ENCODE measurements at regions not wholly inside any gene's neighbourhood (a gene's known extent, or its start where the extent isn't known, plus 50 kb on each side); places are given as distances from the start of the nearest gene placed in this dataset.

GRCh38 chr11:80443177-80443576, 1002.3 kb upstream of the TENM4 start:
- intact Hi-C loops (cut with micrococcal nuclease), result no loop called here
- no peak overlapping the region for H3K4me2 ChIP-seq (ENCODE audit: insufficient read depth, low read length)
- H3K4me3 ChIP-seq (replicated peaks in 1 of 3; ENCODE audit: insufficient read depth in 1 of 3, low read depth in 1 of 3, low read length in 3 of 3), result no peak overlapping the region
- POLR2A ChIA-PET, result no interaction called here
- H4K20me1 ChIP-seq (replicated peaks; ENCODE audit: control insufficient read depth, extremely low read depth, insufficient read depth, low read length), result no peaks in the 10 kb centered on the region
- no peaks in the 10 kb centered on the region for H3K36me3 ChIP-seq (ENCODE audit: control insufficient read depth in 2 of 2, extremely low read depth in 1 of 2, insufficient read depth in 2 of 2, low read length in 2 of 2)
- H3K79me2 ChIP-seq (ENCODE audit: control insufficient read depth, insufficient read depth, low read length), result no peaks in the 10 kb centered on the region
- dilution Hi-C loops (cut with MboI; ENCODE audit: extremely low pct_ligation_motif_present, low sequenced_read_pairs), result no loop called here
- no peaks in the 10 kb centered on the region for H3K27me3 ChIP-seq (ENCODE audit: control insufficient read depth in 2 of 2, insufficient read depth in 2 of 2, low read length in 2 of 2)
- BruUV-seq (replicated peaks), result no TSS peak
- peak overlapping the region; percentile 29 for H3K27ac ChIP-seq (ENCODE audit: insufficient read depth, low read depth, low read length)
- peaks cover 27% of the 10 kb centered on the region for H3K4me1 ChIP-seq (ENCODE audit: control insufficient read depth, extremely low read depth, insufficient read depth, low read length)
- TF ChIP-seq GATA2 (IDR thresholded peaks at IDR 0.05; ENCODE audit: insufficient read depth, insufficient read length, low read depth, low read length) (peak; percentile 49), MYC (IDR thresholded peaks at IDR 0.05; ENCODE audit: low read depth, low read length) (no peak), JUN (IDR thresholded peaks at IDR 0.05; ENCODE audit: borderline replicate concordance, insufficient read depth, insufficient read length, low read depth) (peak; percentile 29)
- FAIRE-seq, result no peak
- H3K9ac ChIP-seq (replicated peaks; ENCODE audit: extremely low read depth, insufficient read depth, low read length), result no peak overlapping the region
- DNase-seq (ENCODE audit: low read depth, low spot score), result peak; percentile 43
- no peaks in the 10 kb centered on the region for H3K9me1 ChIP-seq (replicated peaks; ENCODE audit: control insufficient read depth, extremely low read depth, insufficient read depth, low read length)
- H3K9me3 ChIP-seq (replicated peaks; ENCODE audit: control insufficient read depth, insufficient read depth, low read length), result no peaks in the 10 kb centered on the region
- H2AFZ ChIP-seq (ENCODE audit: low read depth, low read length), result peak overlapping the region; percentile 38
- CTCF ChIA-PET, result no interaction called here

- CTCF ChIA-PET, result no interaction called here
- no peaks in the 10 kb centered on the region for H3K9me1 ChIP-seq (replicated peaks; ENCODE audit: control insufficient read depth, extremely low read depth, insufficient read depth, low read length)
- no peaks in the 10 kb centered on the region for H3K27me3 ChIP-seq (ENCODE audit: control insufficient read depth in 2 of 2, insufficient read depth in 2 of 2, low read length in 2 of 2)
- peak; percentile 33 for FAIRE-seq
- no peaks in the 10 kb centered on the region for H3K36me3 ChIP-seq (ENCODE audit: control insufficient read depth in 2 of 2, extremely low read depth in 1 of 2, insufficient read depth in 2 of 2, low read length in 2 of 2)
- no peak overlapping the region for H3K9ac ChIP-seq (replicated peaks; ENCODE audit: extremely low read depth, insufficient read depth, low read length)
- peak overlapping the region; percentile 70 for H3K4me2 ChIP-seq (ENCODE audit: insufficient read depth, low read length)
- no peak overlapping the region for H3K4me3 ChIP-seq (replicated peaks in 1 of 3; ENCODE audit: insufficient read depth in 1 of 3, low read depth in 1 of 3, low read length in 3 of 3)
- no peaks in the 10 kb centered on the region for H4K20me1 ChIP-seq (replicated peaks; ENCODE audit: control insufficient read depth, extremely low read depth, insufficient read depth, low read length)
- dilution Hi-C loops (cut with MboI; ENCODE audit: extremely low pct_ligation_motif_present, low sequenced_read_pairs) (no loop called here), intact Hi-C loops (cut with micrococcal nuclease) (no loop called here)
- POLR2A ChIA-PET, result no interaction called here
- no TSS peak for BruUV-seq (replicated peaks)
- H2AFZ ChIP-seq (ENCODE audit: low read depth, low read length), result peak overlapping the region; percentile 62
- H3K27ac ChIP-seq (ENCODE audit: insufficient read depth, low read depth, low read length), result peak overlapping the region; percentile 12
- TF ChIP-seq MAX (IDR thresholded peaks at IDR 0.05; ENCODE audit: insufficient read depth, insufficient read length) (no peak), JUN (IDR thresholded peaks at IDR 0.05; ENCODE audit: borderline replicate concordance, insufficient read depth, insufficient read length, low read depth) (peak; percentile 55), GATA2 (IDR thresholded peaks at IDR 0.05; ENCODE audit: insufficient read depth, insufficient read length, low read depth, low read length) (peak; percentile 17), FOS (IDR thresholded peaks at IDR 0.05; ENCODE audit: borderline replicate concordance, insufficient read depth, low read length) (peak; percentile 73)
- peaks cover 27% of the 10 kb centered on the region for H3K4me1 ChIP-seq (ENCODE audit: control insufficient read depth, extremely low read depth, insufficient read depth, low read length)
- H3K9me3 ChIP-seq (replicated peaks; ENCODE audit: control insufficient read depth, insufficient read depth, low read length), result no peaks in the 10 kb centered on the region
- DNase-seq (ENCODE audit: low read depth, low spot score), result peak; percentile 68
- H3K79me2 ChIP-seq (ENCODE audit: control insufficient read depth, insufficient read depth, low read length), result no peaks in the 10 kb centered on the region
These were observed 1001.0 kb upstream of the TENM4 start for GRCh38 chr11:80441821-80442220.
